Bronchial epithelial cell (primary cell): ENCODE measurements at regions not wholly inside any gene's neighbourhood (a gene's known extent, or its start where the extent isn't known, plus 50 kb on each side); places are given as distances from the start of the nearest gene placed in this dataset.
A peak's percentile ranks its signal among the peaks of the same experiment; 100 is the strongest.

Experiments used
- DNase-seq: peaks from one replicate; pipeline ENCODE4 v3.0.0-alpha.2; 2010; ENCODE audit warnings: low read depth
- FAIRE-seq: peaks from 2 replicates; lab custom pipeline; 2011; peaks lifted over from hg19 to GRCh38; lab: Jason Lieb, UNC
- H3K27me3 ChIP-seq: 2 replicates; pipeline ENCODE4 v1.5.1; 2011; ENCODE audit warnings: low read length; ENCODE audit not compliant: control insufficient read depth, insufficient read depth
- H3K36me3 ChIP-seq: 2 replicates; pipeline ENCODE4 v1.5.1; 2011; ENCODE audit warnings: low read length; ENCODE audit not compliant: control insufficient read depth, insufficient read depth
- H3K4me3 ChIP-seq: 2 replicates; pipeline ENCODE4 v1.5.1; 2011; ENCODE audit warnings: mild to moderate bottlenecking, low read depth, low read length, control low read depth
- CTCF ChIP-seq: IDR thresholded peaks from 2 replicates; pipeline ENCODE4 v1.5.1; 2011; ENCODE audit warnings: mild to moderate bottlenecking, moderate library complexity, low read length, control low read depth, inconsistent platforms; ENCODE audit not compliant: insufficient read depth, severe bottlenecking

DNA sequence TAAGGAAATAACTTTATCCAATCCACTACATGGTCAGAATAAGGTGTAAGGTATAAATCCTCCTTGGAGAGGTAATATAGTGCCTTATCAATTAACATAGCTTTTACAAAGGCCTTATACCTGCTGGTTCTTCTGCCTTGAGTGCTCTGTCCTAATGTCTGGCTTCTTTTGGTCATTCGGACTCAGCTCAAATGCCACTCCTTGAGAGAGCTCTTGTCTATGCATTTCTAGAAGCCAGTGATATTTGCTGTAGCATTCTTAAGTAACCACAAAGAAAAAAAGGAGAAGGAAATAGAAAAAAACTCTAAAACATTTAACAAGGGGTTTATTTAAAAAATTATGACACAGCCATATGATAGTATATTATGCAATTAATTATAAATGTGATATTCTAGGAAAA, 444.8 kb upstream of the SLIT2 start:
- no peak overlapping the region for H3K4me3 ChIP-seq
- H3K36me3 ChIP-seq = no peaks in the 10 kb centered on the region
- no peaks in the 10 kb centered on the region for H3K27me3 ChIP-seq
- no peak for FAIRE-seq
- DNase-seq = no peak
- no peak for TF ChIP-seq CTCF

DNA sequence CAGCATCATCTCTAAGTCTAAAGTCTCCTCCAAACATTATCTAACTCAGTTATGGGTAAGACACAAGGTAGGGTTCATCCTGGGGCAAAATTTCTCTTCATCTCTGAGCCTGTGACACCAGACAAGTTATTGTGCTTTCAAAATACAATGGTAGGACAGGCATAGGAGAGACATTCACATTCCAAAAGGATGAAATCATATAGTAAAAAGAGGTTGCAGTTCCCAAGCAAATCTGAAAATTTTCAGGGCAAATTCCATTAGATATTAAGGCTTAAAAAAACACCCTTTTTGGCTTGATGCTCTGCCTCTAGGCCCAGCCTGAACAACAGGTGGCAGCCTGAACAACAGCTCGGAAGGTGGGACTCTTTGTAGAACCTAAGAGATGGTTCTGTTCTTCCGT, 448.3 kb upstream of the SLIT2 start:
- H3K36me3 ChIP-seq = no peaks in the 10 kb centered on the region
- FAIRE-seq = no peak

DNA sequence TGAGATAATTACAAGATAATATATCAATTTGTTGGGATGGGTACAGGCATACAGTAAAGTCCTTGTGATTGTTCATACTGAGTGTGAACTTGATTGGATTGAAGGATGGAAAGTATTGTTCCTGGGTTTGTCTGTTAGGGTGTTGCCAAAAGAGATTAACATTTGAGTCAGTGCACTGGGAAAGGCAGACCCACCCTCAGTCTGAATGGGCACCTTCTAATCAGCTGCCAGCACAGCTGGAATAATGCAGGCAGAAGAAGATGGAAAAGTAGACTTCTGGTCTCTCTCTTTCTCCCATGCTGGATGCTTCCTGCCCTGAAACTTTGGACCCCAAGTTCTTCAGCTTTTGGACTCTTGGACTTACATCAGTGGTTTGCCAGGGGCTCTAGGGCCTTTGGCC, 457.9 kb upstream of the SLIT2 start:
- Histone ChIP-seq H3K36me3 (no peaks in the 10 kb centered on the region), H3K27me3 (no peaks in the 10 kb centered on the region), H3K4me3 (no peak overlapping the region)
- FAIRE-seq (no peak), DNase-seq (no peak)
- no peak for TF ChIP-seq CTCF

More for the DNA sequence above, 448.3 kb upstream of the SLIT2 start:
- Histone ChIP-seq H3K27me3 (no peaks in the 10 kb centered on the region), H3K4me3 (no peak overlapping the region)
- TF ChIP-seq CTCF = no peak
- DNase-seq = no peak

- FAIRE-seq = no peak
- H3K36me3 ChIP-seq = no peaks in the 10 kb centered on the region
- H3K4me3 ChIP-seq = no peak overlapping the region
- peak; percentile 33 for TF ChIP-seq CTCF
- no peaks in the 10 kb centered on the region for H3K27me3 ChIP-seq
- DNase-seq = peak; percentile 20
These were observed 460.1 kb upstream of the SLIT2 start for GRCh38 chr4:19791422-19792123.

DNA sequence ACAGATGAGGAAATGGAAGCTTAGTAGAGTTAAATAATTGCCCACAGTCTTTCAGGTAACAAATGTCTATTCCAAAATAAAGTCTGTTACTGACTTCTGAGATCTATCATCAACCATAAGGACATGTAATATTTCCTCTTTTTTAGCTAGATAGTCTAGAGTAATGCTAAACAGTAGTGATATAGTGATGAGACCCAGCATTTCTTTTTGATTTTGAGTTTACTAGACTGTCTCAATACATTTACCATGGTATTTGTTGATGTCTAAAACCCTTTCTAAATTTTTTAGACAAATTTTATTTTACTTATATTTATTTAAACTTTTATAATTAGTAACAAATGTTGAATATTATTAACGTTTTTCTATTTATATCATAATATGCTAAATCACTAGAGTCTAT, 465.1 kb upstream of the SLIT2 start:
- Histone ChIP-seq H3K4me3 (no peak overlapping the region), H3K27me3 (no peaks in the 10 kb centered on the region), H3K36me3 (no peaks in the 10 kb centered on the region)
- FAIRE-seq (no peak), DNase-seq (no peak)
- TF ChIP-seq CTCF = no peak
